ENCODE measurements at regions not wholly inside any gene's neighbourhood (a gene's known extent, or its start where the extent isn't known, plus 50 kb on each side); places are given as distances from the start of the nearest gene placed in this dataset.
A peak's percentile ranks its signal among the peaks of the same experiment; 100 is the strongest.

GRCh38 chr12:47364261-47364660, 284.5 kb upstream of the AMIGO2 start:
- Histone ChIP-seq H3K4me3 (no peak overlapping the region), H3K9me3 (no peaks in the 10 kb centered on the region), H3K27ac (no peak overlapping the region), H3K27me3 (no peaks in the 10 kb centered on the region), H3K36me3 (no peaks in the 10 kb centered on the region), H3K4me1 (peaks cover 0 to 5% of the 10 kb centered on the region in 2 donors)
- no peak for TF ChIP-seq CTCF (IDR thresholded peaks at IDR 0.05)
- no peak for DNase-seq (ENCODE audit: low spot score)

- Histone ChIP-seq H3K27me3 (no peaks in the 10 kb centered on the region), H3K27ac (no peak overlapping the region), H3K9me3 (no peaks in the 10 kb centered on the region), H3K4me1 (peaks cover 0 to 5% of the 10 kb centered on the region in 2 donors), H3K4me3 (no peak overlapping the region), H3K36me3 (no peaks in the 10 kb centered on the region)
- TF ChIP-seq CTCF (IDR thresholded peaks at IDR 0.05): no peak
- no peak for DNase-seq (ENCODE audit: low spot score)
These were observed 282.5 kb upstream of the AMIGO2 start for GRCh38 chr12:47362126-47362705.

- peak in 1 of 2 donors; percentile 10 for TF ChIP-seq CTCF (IDR thresholded peaks at IDR 0.05)
- no peak overlapping the region for H3K4me3 ChIP-seq
- no peaks in the 10 kb centered on the region for H3K36me3 ChIP-seq
- H3K4me1 ChIP-seq: peaks cover 0 to 5% of the 10 kb centered on the region in 2 donors
- H3K9me3 ChIP-seq: no peaks in the 10 kb centered on the region
- no peaks in the 10 kb centered on the region for H3K27me3 ChIP-seq
- peak overlapping the region in 1 of 2 donors; percentile 34 for H3K27ac ChIP-seq
- DNase-seq (ENCODE audit: low spot score): no peak
These were observed 281.7 kb upstream of the AMIGO2 start for GRCh38 chr12:47361389-47362021.

GRCh38 chr12:47360771-47361388, 281.1 kb upstream of the AMIGO2 start:
- Histone ChIP-seq H3K4me1 (peaks cover 0 to 5% of the 10 kb centered on the region in 2 donors), H3K36me3 (no peaks in the 10 kb centered on the region), H3K27me3 (no peaks in the 10 kb centered on the region), H3K4me3 (no peak overlapping the region), H3K9me3 (no peaks in the 10 kb centered on the region), H3K27ac (peak overlapping the region in 1 of 2 donors; percentile 34)
- DNase-seq (ENCODE audit: low spot score): no peak
- TF ChIP-seq CTCF (IDR thresholded peaks at IDR 0.05): no peak

GRCh38 chr12:47360093-47360480, 280.3 kb upstream of the AMIGO2 start:
- no peaks in the 10 kb centered on the region for H3K27me3 ChIP-seq
- H3K4me3 ChIP-seq: no peak overlapping the region
- H3K27ac ChIP-seq: no peak overlapping the region
- H3K9me3 ChIP-seq: no peaks in the 10 kb centered on the region
- no peaks in the 10 kb centered on the region for H3K36me3 ChIP-seq
- no peak for TF ChIP-seq CTCF (IDR thresholded peaks at IDR 0.05)
- DNase-seq (ENCODE audit: low spot score): no peak
- peaks cover 0 to 5% of the 10 kb centered on the region in 2 donors for H3K4me1 ChIP-seq
